Cardiac fibroblast (primary cell): ENCODE measurements at regions not wholly inside any gene's neighbourhood (a gene's known extent, or its start where the extent isn't known, plus 50 kb on each side); places are given as distances from the start of the nearest gene placed in this dataset.

ENCODE experiments used
- DNase-seq, 2 donors: peaks; one replicate each; pipeline versions ENCODE4 v3.0.0 to v3.0.0-alpha.2; 2010; ENCODE audit warnings: low read depth in 2 of 2
- H3K4me3 ChIP-seq, 2 donors: replicated peaks in 1 of 2; 1 replicate in 1 of 2; 2 replicates in 1 of 2; pipeline ENCODE4 v1.5.1; 2011; ENCODE audit warnings: low read depth in 2 of 2, low read length in 2 of 2, mild to moderate bottlenecking in 2 of 2, moderate library complexity in 1 of 2
- CTCF ChIP-seq: IDR thresholded peaks from one replicate; pipeline ENCODE4 v1.5.1; 2011; ENCODE audit warnings: low read depth, mild to moderate bottlenecking, low read length, inconsistent platforms

GRCh38 chr18:8936619-8937018 lies 165.9 kb upstream of the NDUFV2 start:
- no peak for DNase-seq
- no peak overlapping the region for H3K4me3 ChIP-seq
- TF ChIP-seq CTCF, result no peak

GRCh38 chr18:8937160-8938094 lies 165.1 kb upstream of the NDUFV2 start:
- no peak overlapping the region for H3K4me3 ChIP-seq
- DNase-seq, result no peak
- TF ChIP-seq CTCF, result no peak

- TF ChIP-seq CTCF, result no peak
- H3K4me3 ChIP-seq, result no peak overlapping the region
- DNase-seq, result peak in 1 of 2 donors; percentile 32
These were observed 163.7 kb upstream of the NDUFV2 start for GRCh38 chr18:8938817-8939216.

GRCh38 chr18:8942021-8942908 lies 160.2 kb upstream of the NDUFV2 start:
- no peak overlapping the region for H3K4me3 ChIP-seq
- peak in 1 of 2 donors; percentile 12 for DNase-seq
- TF ChIP-seq CTCF, result no peak

GRCh38 chr18:8942909-8943545 lies 159.5 kb upstream of the NDUFV2 start:
- no peak for TF ChIP-seq CTCF
- no peak for DNase-seq

More at GRCh38 chr18:8942909-8943545, 159.5 kb upstream of the NDUFV2 start:
- no peak overlapping the region for H3K4me3 ChIP-seq
